Heart right ventricle (tissue), 16 donors: ENCODE measurements at regions not wholly inside any gene's neighbourhood (a gene's known extent, or its start where the extent isn't known, plus 50 kb on each side); places are given as distances from the start of the nearest gene placed in this dataset.

Experiments used
- ATAC-seq, 8 donors: fragments of 200-7000 bp; cut with Tn5 transposase; one replicate each; pipeline ENCODE4 v1.9.1; 2020; ENCODE audit warnings: mild to moderate bottlenecking in 8 of 8, moderate library complexity in 8 of 8, moderate number of reproducible peaks in 1 of 8
- DNase-seq, 2 donors: peaks; one replicate each; pipeline ENCODE4 v3.0.0-alpha.2; 2020
- H3K27ac ChIP-seq, 10 donors: fragments of 200-600 bp; sonication (generic) in 2 of 10; one replicate each; pipeline versions ENCODE4 v1.5.0 to v1.8.0; 2020 to 2022; ENCODE audit warnings: mild to moderate bottlenecking in 3 of 10
- H3K27me3 ChIP-seq, 7 donors: fragments of 200-600 bp; one replicate each; pipeline ENCODE4 v1.8.0; 2021 to 2022; ENCODE audit warnings: mild to moderate bottlenecking in 2 of 7
- H3K36me3 ChIP-seq, 9 donors: fragments of 200-600 bp; sonication (generic) in 1 of 9; one replicate each; pipeline versions ENCODE4 v1.5.0 to v1.8.0; 2020 to 2022; ENCODE audit warnings: mild to moderate bottlenecking in 2 of 9
- H3K4me1 ChIP-seq, 9 donors: fragments of 200-600 bp; sonication (generic) in 1 of 9; one replicate each; pipeline versions ENCODE4 v1.5.0 to v1.8.0; 2020 to 2022; ENCODE audit warnings: mild to moderate bottlenecking in 4 of 9
- H3K4me3 ChIP-seq, 10 donors: fragments of 200-600 bp; sonication (generic) in 2 of 10; one replicate each; pipeline versions ENCODE4 v1.5.0 to v1.8.0; 2020 to 2022; ENCODE audit warnings: mild to moderate bottlenecking in 7 of 10, moderate library complexity in 2 of 10
- H3K9me3 ChIP-seq, 11 donors: fragments of 200-600 bp in 10 of 11; sonication (generic) in 2 of 11; one replicate each; pipeline versions ENCODE4 v1.5.0 to v1.8.0; 2013 to 2022; ENCODE audit warnings: mild to moderate bottlenecking in 2 of 11, control low read depth in 1 of 11, moderate library complexity in 1 of 11
- CTCF ChIP-seq, 9 donors: fragments of 200-600 bp; sonication (generic) in 2 of 9; IDR thresholded peaks; one replicate each; pipeline versions ENCODE4 v1.5.0 to v1.8.0; 2021 to 2022; ENCODE audit warnings: antibody characterized with exemption in 9 of 9, mild to moderate bottlenecking in 5 of 9, moderate library complexity in 1 of 9
- WGBS, 2 donors: extraction: QIAGEN DNeasy Blood & Tissue Kit; methylation state at CpG; one replicate each; pipeline ENCODE4 v1.1.7; 2013; ENCODE audit warnings: inconsistent platforms in 1 of 2; 5-methylcytosine and 5-hydroxymethylcytosine counted together
- intact Hi-C, 10 donors: fragments of 100-400 bp; cut with DNase I; formaldehyde crosslinking; loops; one replicate each; pipeline versions ENCODE4 v1.11.1 to v1.14.2; 2022
- donor health status: Arrhythmogenic right ventricular cardiomyopathy.
- donor health status: ischemic (EF 13 %, LVEDD 7.1; RV severe dilation, severe dysfunction).
- donor health status: healthy with polysubstance abuse.
- donor health status: DM: no; HTN: yes; CAD: no.
- donor health status: DM: no; HTN: no; CAD: no.
- donor health status: ischemic (EF 25% LVEDD 6.9; RV normal size, moderate dysfunction).
- donor health status: ischemic (EF 25% LVEDD 5.7; RV mildly dilated, moderate dysfunction).
- donor health status: healthy.
- donor health status: DM: yes; HTN: yes; CAD: no.
- donor health status: Ischemic cardiomyopathy.
- donor health status: ischemic (EF 35%, LVEDD 5.7; RV mildly dilated, moderate dysfunction).
- donor health status: nonischemic (EF 11% LVEDD 7.7; RV severe dilation, severe dysfunction).
- donor health status: DM: yes; HTN: yes; CAD: no.
- donor health status: PGD.
- donor health status: ischemic (EF 29% LVEDD 5.4; RV normal size, mild dysfunction).
- donor health status: nonischemic (EF 23%, LVEDD 6.1; RV moderate dilation, normal function).

DNA sequence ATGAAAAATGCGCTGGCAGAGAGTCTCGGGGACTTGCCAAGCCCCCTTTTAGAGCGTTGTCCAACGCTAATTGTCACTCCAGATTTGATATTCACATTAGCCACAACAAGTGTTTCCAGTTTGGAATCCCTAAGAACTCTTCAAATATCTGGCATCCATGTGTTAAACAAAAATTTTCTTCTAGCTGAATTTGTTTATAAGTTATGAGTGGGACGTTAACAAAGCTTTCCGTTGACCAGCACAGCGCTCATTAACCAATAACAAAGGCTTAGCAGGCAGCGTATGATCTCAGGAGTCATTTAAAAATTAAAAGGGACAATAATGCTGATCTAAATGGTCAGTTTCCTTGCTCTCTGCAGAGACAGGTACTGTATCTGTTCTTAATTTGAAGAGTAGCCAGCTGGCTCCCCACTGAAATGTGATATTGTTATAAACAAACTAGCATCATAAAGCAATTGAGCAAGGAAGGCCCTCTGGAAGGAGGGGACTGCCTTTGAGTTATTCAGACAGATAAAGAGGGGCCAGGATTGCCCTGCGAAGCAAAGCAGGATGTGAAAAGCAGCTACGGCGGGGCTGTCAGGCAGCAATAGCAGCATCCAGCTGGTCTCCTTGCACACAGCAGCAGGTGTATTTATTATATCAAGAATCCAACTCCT, 337.2 kb upstream of the SALL3 start:
- WGBS, 2 donors: 55 to 56% methylated on average over 11 of the region's 11 CpGs
- ATAC-seq (no peak), DNase-seq (no peak)
- Histone ChIP-seq H3K9me3 (no peaks in the 10 kb centered on the region), H3K27ac (peak overlapping the region in 1 of 10 donors; percentile 47), H3K4me3 (no peak overlapping the region), H3K27me3 (peaks cover 0 to 42% (median 7%) of the 10 kb centered on the region in 7 donors), H3K36me3 (no peaks in the 10 kb centered on the region), H3K4me1 (peaks cover 0 to 29% (median 0%) of the 10 kb centered on the region in 9 donors)
- intact Hi-C loops: loop anchor here in 1 of 10 donors (10.0 kb wide), 1 partner anchor 58 kb away; no protein-coding TSS in a partner anchor
- TF ChIP-seq CTCF (IDR thresholded peaks at IDR 0.05): no peak

DNA sequence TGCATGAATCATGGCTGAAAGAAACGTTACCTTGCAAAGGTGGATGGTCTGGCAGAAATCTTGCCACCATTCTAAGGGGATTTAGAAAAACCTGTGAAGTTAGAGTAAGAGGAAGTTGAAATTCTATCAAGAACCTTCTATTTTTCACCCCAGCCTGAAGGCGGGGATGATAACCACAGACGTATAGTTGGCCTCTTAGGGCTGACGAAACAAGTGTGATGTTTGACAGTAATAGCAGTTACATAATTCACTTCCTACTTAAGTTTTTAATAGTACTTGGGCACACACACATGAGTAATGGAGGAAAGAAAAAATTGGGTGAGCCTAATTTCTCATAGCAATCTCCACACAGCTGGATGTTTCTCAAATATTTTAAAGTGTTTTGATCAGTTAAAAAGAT, 336.6 kb upstream of the SALL3 start:
- WGBS, 2 donors: 37% methylated on average over 4 of the region's 4 CpGs
- no peaks in the 10 kb centered on the region for H3K9me3 ChIP-seq
- H3K36me3 ChIP-seq: no peaks in the 10 kb centered on the region
- intact Hi-C loops: loop anchor here in 1 of 10 donors (10.0 kb wide), 1 partner anchor 58 kb away; no protein-coding TSS in a partner anchor
- peaks cover 0 to 42% (median 7%) of the 10 kb centered on the region in 7 donors for H3K27me3 ChIP-seq
- peak overlapping the region in 1 of 10 donors; percentile 47 for H3K27ac ChIP-seq
- DNase-seq: no peak
- H3K4me1 ChIP-seq: peaks cover 0 to 29% (median 0%) of the 10 kb centered on the region in 9 donors
- TF ChIP-seq CTCF (IDR thresholded peaks at IDR 0.05): no peak
- no peak for ATAC-seq
- no peak overlapping the region for H3K4me3 ChIP-seq

DNA sequence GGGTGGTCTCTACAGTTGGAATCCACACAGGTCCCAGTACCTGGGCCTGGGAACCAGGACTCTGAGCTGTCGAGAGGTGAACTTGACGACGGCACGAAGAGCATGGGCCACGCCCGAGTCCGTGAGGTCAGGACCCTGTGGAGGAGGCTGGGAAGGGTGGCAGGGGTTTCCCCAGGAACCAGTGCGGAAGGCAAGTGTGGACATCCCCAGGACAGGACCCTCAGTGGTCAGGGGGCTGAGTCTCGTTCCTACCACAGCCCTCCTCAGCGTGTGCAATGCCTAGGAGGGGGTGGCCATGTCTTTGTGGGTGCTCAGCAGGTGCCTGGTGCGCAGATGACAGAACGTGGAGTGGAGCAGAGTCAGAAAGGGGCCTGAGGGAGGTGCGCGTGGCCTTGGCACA, 335.6 kb upstream of the SALL3 start:
- Histone ChIP-seq H3K4me1 (peaks cover 0 to 29% (median 0%) of the 10 kb centered on the region in 9 donors), H3K4me3 (no peak overlapping the region), H3K27ac (no peak overlapping the region), H3K36me3 (no peaks in the 10 kb centered on the region), H3K27me3 (peaks cover 0 to 42% (median 7%) of the 10 kb centered on the region in 7 donors), H3K9me3 (no peaks in the 10 kb centered on the region)
- no peak for DNase-seq
- no peak for ATAC-seq
- TF ChIP-seq CTCF (IDR thresholded peaks at IDR 0.05): no peak
- WGBS, 2 donors: 88 to 90% methylated on average over 14 of the region's 14 CpGs
- intact Hi-C loops: loop anchor here in 2 of 10 donors (2.0 to 10.0 kb wide), 2 partner anchors 53 to 59 kb away; no protein-coding TSS in a partner anchor

GRCh38 chr18:78645216-78645615, 334.4 kb upstream of the SALL3 start:
- Histone ChIP-seq H3K27ac (no peak overlapping the region), H3K4me1 (peaks cover 0 to 29% (median 0%) of the 10 kb centered on the region in 9 donors), H3K27me3 (peaks cover 0 to 38% (median 7%) of the 10 kb centered on the region in 7 donors), H3K4me3 (no peak overlapping the region), H3K9me3 (no peaks in the 10 kb centered on the region), H3K36me3 (no peaks in the 10 kb centered on the region)
- ATAC-seq: peak in 1 of 8 donors; percentile 66
- intact Hi-C loops: loop anchor here in 2 of 10 donors (2.0 to 10.0 kb wide), 2 partner anchors 54 to 60 kb away; no protein-coding TSS in a partner anchor
- no peak for TF ChIP-seq CTCF (IDR thresholded peaks at IDR 0.05)
- WGBS, 2 donors: 88 to 91% methylated on average over 20 of the region's 20 CpGs
- DNase-seq: no peak
